ENCODE measurements at regions not wholly inside any gene's neighbourhood (a gene's known extent, or its start where the extent isn't known, plus 50 kb on each side); places are given as distances from the start of the nearest gene placed in this dataset.

DNA sequence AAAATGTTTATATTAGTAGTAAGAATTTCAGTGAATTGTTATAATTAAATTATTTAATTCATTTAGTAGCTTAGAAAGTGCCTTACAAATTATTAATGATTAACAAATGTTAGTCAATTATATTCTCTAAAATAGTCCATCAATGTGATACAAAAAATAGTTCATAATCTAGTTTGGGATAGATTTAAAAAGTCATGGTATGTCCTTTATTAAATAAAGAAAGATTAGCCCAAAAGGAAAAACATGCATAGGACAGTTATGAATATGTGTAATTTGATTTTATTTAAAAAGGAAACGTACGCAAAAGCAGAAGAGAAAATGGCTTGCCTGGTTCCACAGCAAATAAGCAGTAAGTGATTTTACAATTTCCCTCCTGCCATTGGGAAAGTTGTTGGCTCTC lies 768.5 kb downstream of the TRIB2 start:
- TF ChIP-seq, protein P1, sequence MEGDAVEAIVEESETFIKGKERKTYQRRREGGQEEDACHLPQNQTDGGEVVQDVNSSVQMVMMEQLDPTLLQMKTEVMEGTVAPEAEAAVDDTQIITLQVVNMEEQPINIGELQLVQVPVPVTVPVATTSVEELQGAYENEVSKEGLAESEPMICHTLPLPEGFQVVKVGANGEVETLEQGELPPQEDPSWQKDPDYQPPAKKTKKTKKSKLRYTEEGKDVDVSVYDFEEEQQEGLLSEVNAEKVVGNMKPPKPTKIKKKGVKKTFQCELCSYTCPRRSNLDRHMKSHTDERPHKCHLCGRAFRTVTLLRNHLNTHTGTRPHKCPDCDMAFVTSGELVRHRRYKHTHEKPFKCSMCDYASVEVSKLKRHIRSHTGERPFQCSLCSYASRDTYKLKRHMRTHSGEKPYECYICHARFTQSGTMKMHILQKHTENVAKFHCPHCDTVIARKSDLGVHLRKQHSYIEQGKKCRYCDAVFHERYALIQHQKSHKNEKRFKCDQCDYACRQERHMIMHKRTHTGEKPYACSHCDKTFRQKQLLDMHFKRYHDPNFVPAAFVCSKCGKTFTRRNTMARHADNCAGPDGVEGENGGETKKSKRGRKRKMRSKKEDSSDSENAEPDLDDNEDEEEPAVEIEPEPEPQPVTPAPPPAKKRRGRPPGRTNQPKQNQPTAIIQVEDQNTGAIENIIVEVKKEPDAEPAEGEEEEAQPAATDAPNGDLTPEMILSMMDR (IDR thresholded peaks at IDR 0.05): no peak
- no peak for TF ChIP-seq POLR2A (IDR thresholded peaks at IDR 0.05)

Measured in Peyer's patch (tissue), 4 donors.